ENCODE measurements at regions not wholly inside any gene's neighbourhood (a gene's known extent, or its start where the extent isn't known, plus 50 kb on each side); places are given as distances from the start of the nearest gene placed in this dataset. TPM values are rescaled to one million over a fixed set of nuclear protein-coding genes. Genes with fewer than 3 reads are reported as not detected.
A peak's percentile ranks its signal among the peaks of the same experiment; 100 is the strongest.

DNA sequence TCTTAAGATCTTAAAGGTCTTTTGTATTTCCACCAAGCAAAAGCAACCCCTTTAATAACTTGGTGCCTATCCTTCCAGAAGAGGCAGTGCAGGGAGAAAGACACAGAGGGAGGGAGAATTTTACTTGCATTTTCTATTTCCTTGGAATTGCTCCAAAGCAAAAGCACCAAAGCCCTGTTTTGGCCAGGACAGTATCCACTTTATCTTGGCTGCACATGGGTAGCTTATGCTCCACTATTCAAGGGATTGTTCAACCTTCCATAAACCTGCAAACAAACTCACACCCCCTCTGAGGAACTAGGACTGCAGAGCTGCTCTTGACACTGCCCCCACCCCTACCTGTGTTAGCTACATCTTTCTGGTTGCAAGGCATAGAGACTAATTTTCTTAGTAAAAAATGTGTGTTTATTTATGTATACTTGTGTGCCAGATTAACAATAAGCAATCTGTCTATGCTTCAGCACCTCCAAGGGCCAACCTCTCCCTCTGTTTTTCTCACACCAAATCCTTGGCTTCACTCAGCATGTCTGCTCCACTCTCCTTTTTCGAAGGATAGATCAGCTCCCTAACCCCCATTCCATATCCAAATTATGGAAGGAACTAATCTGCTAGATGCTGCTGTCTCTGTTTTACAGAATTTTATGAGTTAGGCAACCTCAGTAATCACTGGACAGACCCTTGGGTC is 68.1 kb upstream of the KLF12 start:
- no peak for DNase-seq (ENCODE audit: low spot score)

DNA sequence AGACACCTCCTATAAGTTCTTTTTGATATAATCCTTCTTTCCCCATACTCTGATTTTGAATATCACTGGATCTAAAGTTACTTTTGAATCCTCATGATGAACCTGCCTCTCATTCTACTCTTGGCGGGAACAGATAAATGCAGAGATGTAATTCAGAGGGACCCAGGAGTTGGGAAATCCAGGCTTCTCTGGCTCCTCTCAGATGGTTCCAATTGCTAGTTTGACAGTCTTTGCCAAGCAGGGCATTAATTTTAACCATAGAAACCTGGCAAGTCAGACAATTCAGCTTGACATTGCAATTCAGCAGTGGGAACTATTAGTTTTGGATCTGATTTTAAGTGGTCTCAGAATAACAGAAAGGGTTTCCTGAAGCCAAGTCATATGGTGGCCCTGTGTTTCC is 67.3 kb upstream of the KLF12 start:
- no peak for DNase-seq (ENCODE audit: low spot score)

DNA sequence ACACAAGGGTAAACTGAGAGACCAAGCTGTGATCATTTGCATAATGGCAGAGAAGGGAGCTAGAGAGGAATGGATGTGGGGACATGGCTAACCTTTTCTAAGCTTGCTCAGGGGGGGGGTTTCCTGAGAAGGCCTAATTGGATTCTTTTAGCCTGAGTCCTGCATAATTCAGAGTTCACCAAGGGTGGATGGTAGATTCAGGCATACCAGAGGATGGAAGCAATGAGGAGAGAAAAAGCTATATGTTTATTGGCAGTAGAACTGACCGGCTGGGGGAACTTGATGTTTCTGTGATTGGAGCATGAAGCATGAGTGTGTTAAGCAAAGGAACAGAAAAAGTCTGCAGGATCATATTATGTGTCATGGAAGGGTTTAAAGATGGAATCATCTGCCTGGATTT is 65.9 kb upstream of the KLF12 start:
- DNase-seq (ENCODE audit: low spot score) = no peak

DNA sequence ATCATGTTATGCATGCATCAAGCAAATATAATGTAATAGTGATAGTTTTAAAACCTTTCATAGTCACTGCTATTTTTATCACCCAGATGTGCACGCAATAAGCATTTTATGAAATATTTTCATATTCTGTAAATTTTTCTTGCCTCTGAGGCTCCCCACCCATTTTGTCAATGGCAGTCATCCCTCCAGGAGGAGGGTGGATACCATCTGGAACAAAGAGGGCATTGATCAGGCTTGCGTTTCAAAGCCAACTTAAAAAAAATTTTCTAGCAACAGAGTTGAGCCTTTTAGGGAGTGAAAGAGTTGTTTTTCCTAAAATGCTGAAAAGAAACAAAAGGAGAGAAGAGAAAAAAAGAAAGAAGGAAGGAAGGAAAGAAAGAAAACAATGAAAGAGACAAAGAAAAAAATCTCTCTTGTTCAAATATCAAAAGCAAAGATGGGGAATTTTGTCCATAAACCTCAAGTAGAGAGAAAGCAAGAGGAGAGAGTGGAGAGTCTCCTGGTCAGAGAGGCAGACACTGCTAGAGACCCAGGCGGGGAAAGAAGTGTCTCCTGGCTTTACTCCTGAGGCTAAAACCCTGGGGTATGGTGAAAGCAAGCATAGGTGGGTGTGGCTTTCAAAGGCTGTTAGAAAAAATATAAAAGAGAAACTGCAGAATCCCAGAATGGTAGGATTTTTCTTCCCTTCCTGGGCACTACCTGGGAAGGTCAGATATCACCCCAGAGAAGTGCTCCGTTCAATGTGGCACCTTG is 63.6 kb upstream of the KLF12 start:
- DNase-seq (ENCODE audit: low spot score) = peak; percentile 33

DNA sequence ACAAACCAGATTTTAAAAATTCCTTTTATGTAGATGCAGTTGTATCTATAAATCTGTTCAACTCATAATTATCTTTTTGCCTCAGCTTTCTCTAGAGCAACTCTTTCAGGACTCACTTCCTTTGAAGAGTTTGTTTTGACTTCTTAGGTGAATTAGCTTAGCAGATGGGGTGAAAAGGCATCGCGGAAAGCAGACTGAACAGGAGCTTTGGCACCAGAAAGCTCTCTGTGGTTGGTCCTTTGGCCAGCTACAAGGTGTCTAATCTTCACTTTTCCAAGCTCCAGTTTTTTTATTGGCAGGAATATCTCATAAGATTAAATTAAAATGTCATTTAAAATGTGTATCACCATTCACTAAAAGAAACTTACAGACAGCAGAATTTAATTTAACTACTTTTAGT is 60.6 kb upstream of the KLF12 start:
- no peak for DNase-seq (ENCODE audit: low spot score)

DNA sequence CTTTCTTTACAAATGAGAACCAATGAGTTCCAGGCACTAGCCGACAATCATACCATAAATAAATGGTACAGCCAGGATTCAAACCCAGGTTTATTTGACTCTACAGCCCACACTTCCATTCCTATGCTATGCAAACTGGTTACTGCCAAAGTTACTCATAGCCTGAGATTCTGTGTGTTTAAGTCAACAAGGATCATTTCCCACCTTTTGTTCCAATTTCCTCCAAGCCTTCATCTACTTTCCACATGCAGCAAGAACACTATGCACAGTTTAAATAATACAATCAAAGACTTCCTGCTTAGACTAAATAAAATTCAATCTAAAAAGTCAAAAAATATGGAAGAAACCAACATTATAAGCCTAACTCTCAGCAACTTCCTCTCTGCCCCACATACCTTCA is 59.2 kb upstream of the KLF12 start:
- DNase-seq (ENCODE audit: low spot score) = no peak

DNA sequence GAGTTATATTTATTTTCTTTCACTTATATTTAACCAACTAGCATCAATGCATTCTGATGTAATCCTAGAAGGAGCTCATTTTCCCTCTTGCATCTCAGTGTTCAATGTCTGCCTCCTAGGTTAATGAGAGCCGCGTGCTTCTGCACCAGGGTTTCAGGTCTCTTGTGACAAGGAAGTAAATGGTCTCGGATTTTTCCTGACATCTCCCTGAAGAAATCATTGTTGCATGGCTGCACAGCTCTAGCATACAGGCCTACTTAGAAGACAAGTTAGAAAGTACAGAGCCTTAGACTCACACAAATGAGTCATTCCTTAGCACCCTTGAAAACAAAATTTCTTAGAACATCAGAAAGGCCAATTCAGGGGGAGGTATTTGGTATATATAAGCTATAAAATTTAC is 57.2 kb upstream of the KLF12 start:
- peak; percentile 44 for DNase-seq (ENCODE audit: low spot score)

DNA sequence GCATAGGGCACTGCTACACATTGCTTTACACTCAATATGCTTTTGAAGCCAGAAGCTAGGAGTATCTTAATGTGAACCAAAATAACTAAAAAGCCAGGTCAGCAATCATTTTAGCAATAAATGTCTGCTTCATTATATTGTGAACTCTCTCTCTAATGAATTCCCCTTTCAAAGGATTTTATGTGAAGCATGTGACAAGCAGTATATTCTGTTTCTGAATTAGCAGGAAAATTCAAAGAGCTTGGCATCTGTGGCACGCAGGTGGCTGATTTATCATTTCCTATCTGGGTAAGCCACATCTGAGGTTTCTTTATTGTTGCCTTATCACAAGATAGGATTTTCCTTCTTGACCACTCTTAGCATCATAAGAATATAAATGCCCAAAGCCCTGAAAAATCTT is 56.8 kb upstream of the KLF12 start:
- no peak for DNase-seq (ENCODE audit: low spot score)

DNA sequence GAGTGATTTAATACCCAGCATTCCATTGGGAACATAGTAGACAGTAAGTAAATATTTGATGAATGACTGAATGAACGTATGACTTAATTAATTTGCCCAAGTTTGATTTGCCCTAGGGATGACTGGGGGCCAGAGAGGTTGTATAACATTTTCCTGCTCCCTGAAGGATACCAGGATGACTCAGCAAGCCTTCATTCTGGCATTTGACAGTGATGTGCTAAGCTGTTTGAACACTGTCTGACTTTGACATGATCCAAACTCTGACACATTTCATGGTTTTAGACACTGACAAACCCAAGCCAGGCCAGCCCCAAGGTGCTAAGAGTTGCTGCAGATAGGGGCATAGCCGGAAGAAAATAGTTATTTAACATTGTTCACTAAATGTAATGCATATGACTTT is 53.4 kb upstream of the KLF12 start:
- DNase-seq (ENCODE audit: low spot score) = peak; percentile 26

DNA sequence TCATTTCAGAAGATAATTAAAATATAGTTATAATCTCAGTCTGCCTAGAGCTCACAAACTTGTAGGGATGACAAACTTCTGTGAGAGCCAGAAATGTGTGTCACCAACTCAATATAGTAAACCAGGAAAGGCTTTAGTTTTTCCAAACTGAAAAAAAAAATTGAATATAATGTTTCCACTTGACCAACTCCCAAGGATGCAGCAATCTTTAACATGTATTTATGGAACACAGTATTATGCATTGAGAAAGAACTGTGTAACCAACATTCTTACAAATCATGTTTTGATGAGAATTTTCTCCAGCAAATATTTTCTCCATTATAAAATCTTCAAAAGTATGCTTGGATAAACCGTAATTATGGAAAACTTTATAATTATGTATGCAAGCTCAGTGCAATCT is 50.1 kb upstream of the KLF12 start:
- no peak for DNase-seq (ENCODE audit: low spot score)

Small RNA genes lying in the stretch of these regions (small RNA-seq; reads per million reads assigned to genes)
- gene RNU6-38P (not detected), gene RNY1P5 (not detected)

Data from HT-29 (cell line).